Panc1 (cell line): ENCODE measurements at regions not wholly inside any gene's neighbourhood (a gene's known extent, or its start where the extent isn't known, plus 50 kb on each side); places are given as distances from the start of the nearest gene placed in this dataset.
A peak's percentile ranks its signal among the peaks of the same experiment; 100 is the strongest.

Source experiments
- ATAC-seq: fragments of 200-7000 bp; cut with Tn5 transposase; 2 replicates; pipeline ENCODE4 v1.9.1; 2020; ENCODE audit warnings: mild to moderate bottlenecking, moderate library complexity
- BruUV-seq: library from RNA; stranded (reverse); fragments of 400-500 nt; replicated peaks from 2 replicates; lab custom pipeline; 2021; lab: Mats Ljungman, UMichigan
- CTCF ChIA-PET: fragments of 300-600 bp; sonication (Branson Sonifier 250); formaldehyde crosslinking; loops from one replicate; lab custom pipeline; 2022; ENCODE audit warnings: antibody characterized with exemption; lab: Charles Lee
- POLR2A ChIA-PET: fragments of 300-600 bp; sonication (Branson Sonifier 250); formaldehyde crosslinking; loops from one replicate; lab custom pipeline; 2022; ENCODE audit warnings: antibody characterized with exemption; lab: Charles Lee
- DNase-seq: peaks from one replicate; pipeline ENCODE4 v3.0.0-alpha.2; 2010; ENCODE audit warnings: low read depth, low spot score
- H3K27ac ChIP-seq: 2 replicates; pipeline ENCODE4 v1.5.1; 2011; ENCODE audit warnings: mild to moderate bottlenecking, low read length, inconsistent platforms
- H3K27me3 ChIP-seq: fragments of 200-500 bp; sonication (Bioruptor generic); 2 replicates; pipeline ENCODE4 v1.6.0; 2014; ENCODE audit warnings: low read length, inconsistent platforms; ENCODE audit not compliant: control insufficient read depth, insufficient read depth
- H3K36me3 ChIP-seq: fragments of 200-500 bp; sonication (Bioruptor generic); 2 replicates; pipeline ENCODE4 v1.5.1; 2014; ENCODE audit warnings: inconsistent platforms, mild to moderate bottlenecking, low read length, moderate library complexity; ENCODE audit not compliant: control insufficient read depth, insufficient read depth
- H3K4me1 ChIP-seq: 2 replicates; pipeline ENCODE4 v1.5.1; 2011; ENCODE audit warnings: inconsistent platforms, mild to moderate bottlenecking, low read length, moderate library complexity; ENCODE audit not compliant: control insufficient read depth, insufficient read depth
- H3K4me3 ChIP-seq, 2 experiments: 2 replicates each; pipeline ENCODE4 v1.5.1; 2011 to 2012; ENCODE audit warnings: low read depth in 2 of 2, low read length in 2 of 2, mild to moderate bottlenecking in 2 of 2, inconsistent platforms in 1 of 2, moderate library complexity in 1 of 2
- H3K9me3 ChIP-seq: fragments of 200-500 bp; sonication (Bioruptor generic); 2 replicates; pipeline ENCODE4 v1.5.1; 2014; ENCODE audit warnings: low read depth, mild to moderate bottlenecking, inconsistent platforms, low read length, moderate library complexity; ENCODE audit not compliant: control insufficient read depth, insufficient read depth
- POLR2AphosphoS5 ChIP-seq: IDR thresholded peaks from 2 replicates; pipeline ENCODE4 v1.6.1; 2012; ENCODE audit warnings: mild to moderate bottlenecking, low read depth, low read length, moderate library complexity
- SIN3A ChIP-seq: IDR thresholded peaks from 2 replicates; pipeline ENCODE4 v1.6.1; 2012; ENCODE audit warnings: low read depth, mild to moderate bottlenecking, low read length, moderate library complexity, borderline replicate concordance; ENCODE audit not compliant: insufficient read depth
- TCF7L2 ChIP-seq: IDR thresholded peaks from 2 replicates; pipeline ENCODE4 v1.6.1; 2011; ENCODE audit warnings: mild to moderate bottlenecking, low read depth, low read length, inconsistent platforms
- in situ Hi-C: cut with HindIII; loops from 2 replicates; pipeline ENCODE4 v1.10.0; 2016; ENCODE audit warnings: low sequenced_read_pairs, low pct_unique_long_range_greater_than_20kb
- intact Hi-C: fragments of 100-400 bp; cut with micrococcal nuclease; formaldehyde crosslinking; loops from one replicate; pipeline ENCODE4 v1.10.0; 2022; ENCODE audit not compliant: unreplicated experiment
- TF ChIP-seq, protein P1 (sequence below): fragments of 450-650 bp; IDR thresholded peaks from 2 replicates; pipeline ENCODE4 v1.5.1; 2017; ENCODE audit warnings: mild to moderate bottlenecking
- TF ChIP-seq, protein P2 (sequence below), 2 experiments: IDR thresholded peaks; 2 replicates each; pipeline ENCODE4 v1.6.1; 2011 to 2012; ENCODE audit warnings: low read depth in 2 of 2, control low read depth in 1 of 2, low read length in 1 of 2, mild to moderate bottlenecking in 1 of 2, moderate library complexity in 1 of 2; ENCODE audit not compliant: insufficient read depth in 1 of 2

DNA sequence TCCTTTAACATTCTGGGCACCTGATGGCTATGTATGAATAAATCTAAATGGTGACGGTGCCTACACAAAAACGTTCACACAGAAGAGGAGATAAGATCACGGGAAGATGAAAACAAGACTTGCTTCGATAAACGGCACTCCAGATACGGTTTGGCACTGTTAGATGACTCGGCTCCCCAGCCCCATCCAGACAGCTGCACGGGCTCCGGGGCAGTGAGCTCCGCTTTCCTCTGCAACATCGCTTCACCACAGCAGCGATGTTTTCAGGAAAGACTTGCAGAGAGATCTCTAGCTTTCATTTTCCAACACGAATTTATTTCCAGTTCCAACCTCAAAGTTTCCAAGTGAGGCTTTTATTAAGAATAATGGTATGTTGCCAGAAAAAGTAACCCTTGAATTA is 132.1 kb downstream of the KLF6 start:
- Histone ChIP-seq H3K27me3 (no peaks in the 10 kb centered on the region), H3K36me3 (no peaks in the 10 kb centered on the region), H3K4me1 (no peaks in the 10 kb centered on the region; the same call in 1 of the 2 replicates), H3K27ac (peak overlapping the region; percentile 23; the same call in 1 of the 2 replicates), H3K4me3 (peak overlapping the region in 1 of 2 experiments; percentile 12; a peak in 1 of 4 replicates), H3K9me3 (no peaks in the 10 kb centered on the region)
- ATAC-seq, result no peak
- TF ChIP-seq POLR2AphosphoS5 (no peak), TCF7L2 (no peak), SIN3A (no peak)
- TF ChIP-seq, protein P1, sequence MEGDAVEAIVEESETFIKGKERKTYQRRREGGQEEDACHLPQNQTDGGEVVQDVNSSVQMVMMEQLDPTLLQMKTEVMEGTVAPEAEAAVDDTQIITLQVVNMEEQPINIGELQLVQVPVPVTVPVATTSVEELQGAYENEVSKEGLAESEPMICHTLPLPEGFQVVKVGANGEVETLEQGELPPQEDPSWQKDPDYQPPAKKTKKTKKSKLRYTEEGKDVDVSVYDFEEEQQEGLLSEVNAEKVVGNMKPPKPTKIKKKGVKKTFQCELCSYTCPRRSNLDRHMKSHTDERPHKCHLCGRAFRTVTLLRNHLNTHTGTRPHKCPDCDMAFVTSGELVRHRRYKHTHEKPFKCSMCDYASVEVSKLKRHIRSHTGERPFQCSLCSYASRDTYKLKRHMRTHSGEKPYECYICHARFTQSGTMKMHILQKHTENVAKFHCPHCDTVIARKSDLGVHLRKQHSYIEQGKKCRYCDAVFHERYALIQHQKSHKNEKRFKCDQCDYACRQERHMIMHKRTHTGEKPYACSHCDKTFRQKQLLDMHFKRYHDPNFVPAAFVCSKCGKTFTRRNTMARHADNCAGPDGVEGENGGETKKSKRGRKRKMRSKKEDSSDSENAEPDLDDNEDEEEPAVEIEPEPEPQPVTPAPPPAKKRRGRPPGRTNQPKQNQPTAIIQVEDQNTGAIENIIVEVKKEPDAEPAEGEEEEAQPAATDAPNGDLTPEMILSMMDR, result no peak
- TF ChIP-seq, protein P2, sequence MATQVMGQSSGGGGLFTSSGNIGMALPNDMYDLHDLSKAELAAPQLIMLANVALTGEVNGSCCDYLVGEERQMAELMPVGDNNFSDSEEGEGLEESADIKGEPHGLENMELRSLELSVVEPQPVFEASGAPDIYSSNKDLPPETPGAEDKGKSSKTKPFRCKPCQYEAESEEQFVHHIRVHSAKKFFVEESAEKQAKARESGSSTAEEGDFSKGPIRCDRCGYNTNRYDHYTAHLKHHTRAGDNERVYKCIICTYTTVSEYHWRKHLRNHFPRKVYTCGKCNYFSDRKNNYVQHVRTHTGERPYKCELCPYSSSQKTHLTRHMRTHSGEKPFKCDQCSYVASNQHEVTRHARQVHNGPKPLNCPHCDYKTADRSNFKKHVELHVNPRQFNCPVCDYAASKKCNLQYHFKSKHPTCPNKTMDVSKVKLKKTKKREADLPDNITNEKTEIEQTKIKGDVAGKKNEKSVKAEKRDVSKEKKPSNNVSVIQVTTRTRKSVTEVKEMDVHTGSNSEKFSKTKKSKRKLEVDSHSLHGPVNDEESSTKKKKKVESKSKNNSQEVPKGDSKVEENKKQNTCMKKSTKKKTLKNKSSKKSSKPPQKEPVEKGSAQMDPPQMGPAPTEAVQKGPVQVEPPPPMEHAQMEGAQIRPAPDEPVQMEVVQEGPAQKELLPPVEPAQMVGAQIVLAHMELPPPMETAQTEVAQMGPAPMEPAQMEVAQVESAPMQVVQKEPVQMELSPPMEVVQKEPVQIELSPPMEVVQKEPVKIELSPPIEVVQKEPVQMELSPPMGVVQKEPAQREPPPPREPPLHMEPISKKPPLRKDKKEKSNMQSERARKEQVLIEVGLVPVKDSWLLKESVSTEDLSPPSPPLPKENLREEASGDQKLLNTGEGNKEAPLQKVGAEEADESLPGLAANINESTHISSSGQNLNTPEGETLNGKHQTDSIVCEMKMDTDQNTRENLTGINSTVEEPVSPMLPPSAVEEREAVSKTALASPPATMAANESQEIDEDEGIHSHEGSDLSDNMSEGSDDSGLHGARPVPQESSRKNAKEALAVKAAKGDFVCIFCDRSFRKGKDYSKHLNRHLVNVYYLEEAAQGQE (IDR thresholded peaks at IDR 0.05; ENCODE audit: insufficient read depth in 1 of 2, low read depth in 2 of 2, low read length in 1 of 2), result no peak
- POLR2A ChIA-PET, result no interaction called here
- in situ Hi-C loops, result no loop called here
- BruUV-seq, result no TSS peak
- DNase-seq, result no peak
- intact Hi-C loops, result no loop called here
- CTCF ChIA-PET, result no interaction called here

DNA sequence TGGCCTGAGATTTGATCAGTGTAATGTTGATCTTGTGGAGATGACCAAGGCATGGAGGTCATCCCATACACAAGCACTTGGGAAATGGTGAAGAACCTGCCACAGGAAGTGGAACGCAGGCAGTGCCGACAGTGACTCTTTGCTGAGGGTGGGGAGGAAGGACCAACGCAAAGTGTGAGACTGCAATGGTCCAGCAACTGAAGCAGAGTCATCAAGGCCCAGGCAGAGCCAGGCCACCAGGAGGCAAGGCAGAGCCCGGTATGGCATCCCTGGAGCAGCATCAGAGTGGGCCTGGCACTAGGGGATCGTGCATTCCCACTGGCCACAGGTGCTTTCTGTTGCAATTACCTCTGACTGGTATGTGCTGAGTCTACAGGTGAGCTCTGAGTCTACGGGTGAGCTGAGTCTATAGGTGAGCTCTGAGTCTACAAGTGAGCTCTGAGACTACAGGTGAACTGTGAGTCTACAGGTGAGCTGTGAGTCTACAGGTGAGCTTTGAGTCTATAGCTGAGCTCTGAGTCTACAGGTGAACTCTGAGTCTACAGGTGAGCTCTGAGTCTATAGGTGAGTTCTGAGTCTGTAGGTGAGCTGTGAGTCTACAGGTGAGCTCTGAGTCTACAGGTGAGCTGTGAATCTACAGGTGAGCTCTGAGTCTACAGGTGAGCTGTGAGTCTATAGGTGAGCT is 132.9 kb downstream of the KLF6 start:
- in situ Hi-C loops, result no loop called here
- DNase-seq, result no peak

More for the DNA sequence above, 132.9 kb downstream of the KLF6 start:
- intact Hi-C loops, result no loop called here
- H3K27me3 ChIP-seq, result no peaks in the 10 kb centered on the region
- H3K4me1 ChIP-seq, result no peaks in the 10 kb centered on the region; the same call in 1 of the 2 replicates
- ChIA-PET POLR2A (no interaction called here), CTCF (no interaction called here)
- H3K36me3 ChIP-seq, result no peaks in the 10 kb centered on the region
- no peak for ATAC-seq
- no TSS peak for BruUV-seq
- H3K9me3 ChIP-seq, result no peaks in the 10 kb centered on the region
- H3K27ac ChIP-seq, result no peak overlapping the region
- TF ChIP-seq POLR2AphosphoS5 (no peak), SIN3A (no peak), TCF7L2 (no peak)
- TF ChIP-seq, protein P1, result no peak
- TF ChIP-seq, protein P2 (IDR thresholded peaks at IDR 0.05; ENCODE audit: insufficient read depth in 1 of 2, low read depth in 2 of 2, low read length in 1 of 2), result no peak
- no peak overlapping the region for H3K4me3 ChIP-seq
